ENCODE measurements at regions not wholly inside any gene's neighbourhood (a gene's known extent, or its start where the extent isn't known, plus 50 kb on each side); places are given as distances from the start of the nearest gene placed in this dataset.

DNA sequence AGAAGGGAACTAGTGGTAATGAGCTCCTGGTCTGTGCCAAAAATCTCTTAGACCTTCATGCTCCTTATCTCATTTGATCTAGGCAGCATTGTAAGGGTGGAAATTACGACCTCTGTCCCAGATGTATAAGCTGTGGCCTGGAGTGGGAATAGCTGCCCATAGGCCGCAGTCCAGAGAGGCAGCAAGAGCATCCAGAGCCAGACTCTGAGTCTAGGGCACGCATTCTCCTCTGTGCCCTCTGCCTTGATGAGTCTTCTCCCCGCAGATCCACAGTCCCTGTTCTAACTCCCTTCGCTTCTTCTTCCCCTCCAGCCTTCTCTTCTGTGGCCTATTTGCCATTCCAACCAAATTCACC is 304.6 kb downstream of the MYCN start:
- ChIA-PET CTCF (no interaction called here), POLR2A (no interaction called here)
- no peaks in the 10 kb centered on the region for H3K9me3 ChIP-seq (ENCODE audit: control extremely low read depth in 1 of 3, control insufficient read depth in 2 of 3, insufficient read depth in 1 of 3, low read length in 2 of 3)
- peaks cover 7% of the 10 kb centered on the region for H3K27me3 Mint-ChIP-seq
- no peak overlapping the region for H3K4me3 ChIP-seq (ENCODE audit: control extremely low read depth in 1 of 5, extremely low read depth in 1 of 5, insufficient read depth in 1 of 5, low read depth in 2 of 5, low read length in 4 of 5)
- no peaks in the 10 kb centered on the region for H3K4me1 Mint-ChIP-seq
- ATAC-seq (ENCODE audit: low read depth) (no peak), DNase-seq (no peak)
- H3K4me2 ChIP-seq (replicated peaks; ENCODE audit: low read depth, low read length, poor library complexity, severe bottlenecking): no peak overlapping the region
- no peaks in the 10 kb centered on the region for H3K27me3 ChIP-seq (replicated peaks in 1 of 4; ENCODE audit: control extremely low read depth in 1 of 4, control insufficient read depth in 3 of 4, insufficient read depth in 4 of 4, low read length in 3 of 4)
- H4K20me1 ChIP-seq (ENCODE audit: control insufficient read depth, insufficient read depth, low read length, poor library complexity, severe bottlenecking): no peaks in the 10 kb centered on the region
- TF ChIP-seq, protein P1, sequence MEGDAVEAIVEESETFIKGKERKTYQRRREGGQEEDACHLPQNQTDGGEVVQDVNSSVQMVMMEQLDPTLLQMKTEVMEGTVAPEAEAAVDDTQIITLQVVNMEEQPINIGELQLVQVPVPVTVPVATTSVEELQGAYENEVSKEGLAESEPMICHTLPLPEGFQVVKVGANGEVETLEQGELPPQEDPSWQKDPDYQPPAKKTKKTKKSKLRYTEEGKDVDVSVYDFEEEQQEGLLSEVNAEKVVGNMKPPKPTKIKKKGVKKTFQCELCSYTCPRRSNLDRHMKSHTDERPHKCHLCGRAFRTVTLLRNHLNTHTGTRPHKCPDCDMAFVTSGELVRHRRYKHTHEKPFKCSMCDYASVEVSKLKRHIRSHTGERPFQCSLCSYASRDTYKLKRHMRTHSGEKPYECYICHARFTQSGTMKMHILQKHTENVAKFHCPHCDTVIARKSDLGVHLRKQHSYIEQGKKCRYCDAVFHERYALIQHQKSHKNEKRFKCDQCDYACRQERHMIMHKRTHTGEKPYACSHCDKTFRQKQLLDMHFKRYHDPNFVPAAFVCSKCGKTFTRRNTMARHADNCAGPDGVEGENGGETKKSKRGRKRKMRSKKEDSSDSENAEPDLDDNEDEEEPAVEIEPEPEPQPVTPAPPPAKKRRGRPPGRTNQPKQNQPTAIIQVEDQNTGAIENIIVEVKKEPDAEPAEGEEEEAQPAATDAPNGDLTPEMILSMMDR (IDR thresholded peaks at IDR 0.05): no peak
- TF ChIP-seq EZH2 (IDR thresholded peaks at IDR 0.05; ENCODE audit: borderline replicate concordance, insufficient read depth, low read depth, low read length, poor library complexity, severe bottlenecking): no peak
- no peaks in the 10 kb centered on the region for H3K36me3 ChIP-seq (replicated peaks in 1 of 2; ENCODE audit: control extremely low read depth in 1 of 2, control insufficient read depth in 1 of 2, extremely low read depth in 1 of 2, insufficient read depth in 2 of 2, low read length in 1 of 2)
- no peaks in the 10 kb centered on the region for H3K9me3 Mint-ChIP-seq (ENCODE audit: insufficient read depth)
- no peak overlapping the region for H3K9ac ChIP-seq (ENCODE audit: low read length)
- intact Hi-C loops (cut with micrococcal nuclease): no loop called here
- no peak overlapping the region for H3K4me3 Mint-ChIP-seq
- H3K79me2 ChIP-seq (ENCODE audit: control insufficient read depth, insufficient read depth, low read length): no peaks in the 10 kb centered on the region
- H3K27ac ChIP-seq (ENCODE audit: low read length in 2 of 2): no peak overlapping the region
- no peaks in the 10 kb centered on the region for H3K4me1 ChIP-seq (ENCODE audit: control insufficient read depth in 2 of 2, insufficient read depth in 2 of 2, low read length in 2 of 2)
- H2AFZ ChIP-seq (ENCODE audit: insufficient read depth, low read depth, low read length, poor library complexity, severe bottlenecking): no peak overlapping the region
- no peak overlapping the region for H3K27ac Mint-ChIP-seq
- WGBS (ENCODE audit: insufficient coverage): 85% methylated on average over 5 of the region's 5 CpGs

DNA sequence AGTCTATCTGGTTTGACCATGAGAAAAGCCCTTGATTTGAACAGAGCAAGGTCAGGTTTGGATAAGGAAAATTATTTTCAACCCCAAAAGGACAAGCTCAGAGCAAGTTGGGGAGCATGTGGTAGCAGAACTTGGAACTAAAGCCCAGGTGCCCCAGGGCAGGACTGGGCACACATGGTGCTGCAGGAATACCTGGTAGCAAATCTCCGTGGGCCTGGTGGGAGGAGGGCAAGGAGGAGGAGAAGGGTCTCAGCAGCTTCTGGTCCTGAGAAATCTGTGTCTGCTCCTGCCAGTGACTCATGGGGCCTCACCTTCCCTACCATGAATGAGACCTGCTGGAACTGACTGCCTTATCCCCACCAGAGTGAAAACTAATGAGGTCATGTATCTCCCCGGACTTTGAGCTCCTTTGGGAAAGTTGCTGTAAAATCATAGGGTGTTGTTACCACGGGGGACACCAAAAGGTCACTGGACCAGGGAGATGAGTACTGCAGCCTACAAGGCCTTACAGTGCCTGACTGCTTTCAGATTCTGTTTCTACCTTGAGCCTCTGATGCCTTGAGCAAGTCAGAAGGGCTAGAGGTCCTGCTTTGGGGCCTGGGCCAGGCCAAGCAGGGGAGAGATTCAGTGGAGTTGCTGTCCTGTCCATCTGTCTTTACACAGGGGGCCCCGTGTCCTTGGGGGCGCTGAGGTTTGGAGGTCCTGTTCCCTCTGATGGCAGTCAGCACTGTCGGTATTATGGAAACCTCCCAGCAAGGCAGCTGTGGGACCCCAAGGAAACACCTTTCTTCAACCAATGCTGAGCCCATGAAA is 304.0 kb downstream of the MYCN start:
- ATAC-seq (ENCODE audit: low read depth) (no peak), DNase-seq (no peak)
- Histone ChIP-seq H3K36me3 (replicated peaks in 1 of 2; ENCODE audit: control extremely low read depth in 1 of 2, control insufficient read depth in 1 of 2, extremely low read depth in 1 of 2, insufficient read depth in 2 of 2, low read length in 1 of 2) (no peaks in the 10 kb centered on the region), H3K4me2 (replicated peaks; ENCODE audit: low read depth, low read length, poor library complexity, severe bottlenecking) (no peak overlapping the region), H3K27ac (ENCODE audit: low read length in 2 of 2) (no peak overlapping the region), H3K9me3 (ENCODE audit: control extremely low read depth in 1 of 3, control insufficient read depth in 2 of 3, insufficient read depth in 1 of 3, low read length in 2 of 3) (no peaks in the 10 kb centered on the region), H3K4me1 (ENCODE audit: control insufficient read depth in 2 of 2, insufficient read depth in 2 of 2, low read length in 2 of 2) (no peaks in the 10 kb centered on the region), H3K27me3 (replicated peaks in 1 of 4; ENCODE audit: control extremely low read depth in 1 of 4, control insufficient read depth in 3 of 4, insufficient read depth in 4 of 4, low read length in 3 of 4) (no peaks in the 10 kb centered on the region), H3K9ac (ENCODE audit: low read length) (no peak overlapping the region), H3K4me3 (ENCODE audit: control extremely low read depth in 1 of 5, extremely low read depth in 1 of 5, insufficient read depth in 1 of 5, low read depth in 2 of 5, low read length in 4 of 5) (no peak overlapping the region), H2AFZ (ENCODE audit: insufficient read depth, low read depth, low read length, poor library complexity, severe bottlenecking) (no peak overlapping the region), H3K79me2 (ENCODE audit: control insufficient read depth, insufficient read depth, low read length) (no peaks in the 10 kb centered on the region), H4K20me1 (ENCODE audit: control insufficient read depth, insufficient read depth, low read length, poor library complexity, severe bottlenecking) (no peaks in the 10 kb centered on the region)
- TF ChIP-seq EZH2 (IDR thresholded peaks at IDR 0.05; ENCODE audit: borderline replicate concordance, insufficient read depth, low read depth, low read length, poor library complexity, severe bottlenecking): no peak
- TF ChIP-seq, protein P1 (IDR thresholded peaks at IDR 0.05): no peak
- H3K9me3 Mint-ChIP-seq (ENCODE audit: insufficient read depth): no peaks in the 10 kb centered on the region
- ChIA-PET CTCF (no interaction called here), POLR2A (no interaction called here)
- intact Hi-C loops (cut with micrococcal nuclease): no loop called here
- H3K27me3 Mint-ChIP-seq: peaks cover 7% of the 10 kb centered on the region
- no peak overlapping the region for H3K27ac Mint-ChIP-seq
- H3K4me3 Mint-ChIP-seq: no peak overlapping the region
- H3K4me1 Mint-ChIP-seq: no peaks in the 10 kb centered on the region
- 81% methylated on average over 4 of the region's 6 CpGs for WGBS (ENCODE audit: insufficient coverage)

Data from B cell (primary cell).